ENCODE measurements at regions not wholly inside any gene's neighbourhood (a gene's known extent, or its start where the extent isn't known, plus 50 kb on each side); places are given as distances from the start of the nearest gene placed in this dataset.

DNA sequence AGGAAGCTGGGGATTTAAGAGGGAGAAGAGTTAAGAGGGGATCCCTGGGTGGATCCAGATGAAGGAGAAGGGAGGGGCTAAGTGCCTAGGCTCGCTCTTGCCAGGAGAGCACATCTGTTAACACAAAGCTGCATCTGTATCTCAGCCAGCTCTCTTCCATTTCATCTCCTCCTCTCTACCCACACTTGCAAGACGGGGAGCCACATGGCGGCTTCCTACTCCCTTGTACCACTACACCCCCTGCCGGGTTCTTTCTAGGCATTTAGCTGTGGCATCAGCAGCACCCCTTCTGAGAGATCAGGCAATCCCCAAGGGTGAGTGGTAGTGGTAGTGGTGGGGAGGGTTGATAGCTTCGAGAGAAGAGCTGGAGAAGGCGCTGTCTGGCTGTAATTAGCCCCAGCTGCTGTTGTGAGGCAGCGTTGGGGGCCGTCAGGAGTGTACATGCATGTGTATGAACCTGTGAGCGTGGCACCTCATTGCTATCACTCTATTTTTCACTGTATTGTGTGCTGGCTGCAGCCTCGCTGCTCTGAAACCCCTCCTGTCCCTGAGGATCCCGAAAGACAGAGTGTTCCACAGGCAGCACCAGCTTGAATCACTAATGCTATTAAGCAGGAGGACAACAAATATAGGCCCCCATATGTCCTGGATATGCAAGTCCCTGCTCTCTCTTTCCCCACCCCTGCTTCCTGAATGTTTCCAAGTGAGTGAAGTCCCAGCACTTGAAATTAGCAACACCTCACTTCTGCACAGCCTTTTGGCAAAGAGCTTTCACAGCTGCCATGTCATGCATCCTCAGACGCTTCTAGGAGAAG, 73.7 kb downstream of the RTL9 start:
- no peak overlapping the region for H3K27ac ChIP-seq
- TF ChIP-seq, protein P1, sequence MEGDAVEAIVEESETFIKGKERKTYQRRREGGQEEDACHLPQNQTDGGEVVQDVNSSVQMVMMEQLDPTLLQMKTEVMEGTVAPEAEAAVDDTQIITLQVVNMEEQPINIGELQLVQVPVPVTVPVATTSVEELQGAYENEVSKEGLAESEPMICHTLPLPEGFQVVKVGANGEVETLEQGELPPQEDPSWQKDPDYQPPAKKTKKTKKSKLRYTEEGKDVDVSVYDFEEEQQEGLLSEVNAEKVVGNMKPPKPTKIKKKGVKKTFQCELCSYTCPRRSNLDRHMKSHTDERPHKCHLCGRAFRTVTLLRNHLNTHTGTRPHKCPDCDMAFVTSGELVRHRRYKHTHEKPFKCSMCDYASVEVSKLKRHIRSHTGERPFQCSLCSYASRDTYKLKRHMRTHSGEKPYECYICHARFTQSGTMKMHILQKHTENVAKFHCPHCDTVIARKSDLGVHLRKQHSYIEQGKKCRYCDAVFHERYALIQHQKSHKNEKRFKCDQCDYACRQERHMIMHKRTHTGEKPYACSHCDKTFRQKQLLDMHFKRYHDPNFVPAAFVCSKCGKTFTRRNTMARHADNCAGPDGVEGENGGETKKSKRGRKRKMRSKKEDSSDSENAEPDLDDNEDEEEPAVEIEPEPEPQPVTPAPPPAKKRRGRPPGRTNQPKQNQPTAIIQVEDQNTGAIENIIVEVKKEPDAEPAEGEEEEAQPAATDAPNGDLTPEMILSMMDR (conservative IDR thresholded peaks at IDR 0.05), result no peak

DNA sequence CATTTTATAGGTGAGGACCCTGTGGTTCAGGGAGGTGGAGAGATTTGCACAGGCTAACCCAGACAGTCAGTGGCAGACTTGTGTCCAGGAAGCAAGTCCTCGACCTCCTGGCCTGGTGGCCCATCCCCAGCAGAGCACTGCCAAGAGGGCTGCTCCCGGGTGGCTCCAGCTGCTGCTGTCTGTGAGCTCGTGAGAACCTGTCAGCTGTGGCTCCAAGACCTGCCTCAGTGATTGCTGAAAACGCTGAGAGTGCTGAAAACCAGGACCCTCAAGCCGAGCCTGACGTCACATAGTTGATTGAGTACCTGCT, 74.2 kb downstream of the RTL9 start:
- H3K27ac ChIP-seq, result no peak overlapping the region
- TF ChIP-seq, protein P1 (conservative IDR thresholded peaks at IDR 0.05), result no peak

DNA sequence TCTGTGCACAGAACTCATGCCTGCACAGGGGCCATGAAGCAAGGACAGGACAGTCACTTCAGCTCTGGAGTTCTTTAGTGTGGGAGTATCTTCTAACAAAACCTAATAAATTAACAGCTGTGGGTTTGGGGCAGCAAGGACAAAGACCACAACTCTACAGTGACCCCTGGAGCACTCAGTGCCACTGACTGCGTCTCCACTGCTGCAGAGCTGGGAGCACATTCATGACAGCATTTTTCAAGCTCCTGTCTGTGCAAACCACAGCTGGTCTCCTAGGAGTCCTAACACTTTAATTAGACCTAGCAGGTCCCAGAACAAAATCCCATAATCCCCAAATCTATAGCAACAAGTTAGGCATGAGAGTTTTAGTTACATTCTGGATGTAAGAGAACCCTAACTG, 76.5 kb downstream of the RTL9 start:
- TF ChIP-seq, protein P1 (conservative IDR thresholded peaks at IDR 0.05), result no peak
- no peak overlapping the region for H3K27ac ChIP-seq

DNA sequence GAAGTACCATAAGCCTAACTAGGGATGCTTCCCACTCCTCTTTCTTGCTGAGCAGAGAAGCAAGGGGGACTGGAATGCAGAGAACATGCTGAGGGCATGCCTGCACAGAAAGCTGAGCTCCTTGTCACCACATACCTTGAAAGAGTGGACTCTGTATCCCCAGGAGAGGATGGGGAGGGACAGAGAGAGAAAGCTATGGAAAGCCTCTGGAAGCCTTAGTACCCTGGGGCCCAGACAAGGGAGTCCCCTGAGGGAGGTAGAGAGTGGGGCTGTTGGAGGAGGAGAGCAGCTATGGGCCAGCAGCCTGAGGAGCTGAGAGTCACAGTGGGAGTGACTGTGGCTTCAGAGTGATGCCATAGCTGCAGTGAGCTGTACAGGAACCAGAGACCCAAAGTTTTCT, 77.9 kb downstream of the RTL9 start:
- TF ChIP-seq, protein P1 (conservative IDR thresholded peaks at IDR 0.05), result no peak
- H3K27ac ChIP-seq, result no peak overlapping the region

DNA sequence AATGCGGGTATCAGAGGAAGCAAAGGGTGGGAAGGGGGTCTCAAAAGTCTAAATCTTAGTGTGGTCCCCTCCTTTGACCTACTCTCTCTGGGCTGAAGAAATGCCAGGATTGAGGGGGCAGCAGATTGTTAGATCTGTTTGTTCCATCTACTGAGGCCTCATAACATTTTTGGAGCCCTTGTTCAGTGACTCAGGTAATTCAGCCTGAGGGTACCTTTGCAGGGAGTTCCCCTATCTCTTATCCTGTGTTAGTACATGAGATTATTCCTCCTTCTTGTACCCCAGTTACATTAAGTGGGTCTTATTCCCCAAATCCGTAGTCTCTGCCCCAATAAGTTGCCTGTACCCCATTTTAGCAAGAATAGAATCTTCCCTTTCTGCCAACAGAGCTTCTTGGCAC, 79.0 kb downstream of the RTL9 start:
- TF ChIP-seq, protein P1 (conservative IDR thresholded peaks at IDR 0.05), result no peak
- H3K27ac ChIP-seq, result no peak overlapping the region

DNA sequence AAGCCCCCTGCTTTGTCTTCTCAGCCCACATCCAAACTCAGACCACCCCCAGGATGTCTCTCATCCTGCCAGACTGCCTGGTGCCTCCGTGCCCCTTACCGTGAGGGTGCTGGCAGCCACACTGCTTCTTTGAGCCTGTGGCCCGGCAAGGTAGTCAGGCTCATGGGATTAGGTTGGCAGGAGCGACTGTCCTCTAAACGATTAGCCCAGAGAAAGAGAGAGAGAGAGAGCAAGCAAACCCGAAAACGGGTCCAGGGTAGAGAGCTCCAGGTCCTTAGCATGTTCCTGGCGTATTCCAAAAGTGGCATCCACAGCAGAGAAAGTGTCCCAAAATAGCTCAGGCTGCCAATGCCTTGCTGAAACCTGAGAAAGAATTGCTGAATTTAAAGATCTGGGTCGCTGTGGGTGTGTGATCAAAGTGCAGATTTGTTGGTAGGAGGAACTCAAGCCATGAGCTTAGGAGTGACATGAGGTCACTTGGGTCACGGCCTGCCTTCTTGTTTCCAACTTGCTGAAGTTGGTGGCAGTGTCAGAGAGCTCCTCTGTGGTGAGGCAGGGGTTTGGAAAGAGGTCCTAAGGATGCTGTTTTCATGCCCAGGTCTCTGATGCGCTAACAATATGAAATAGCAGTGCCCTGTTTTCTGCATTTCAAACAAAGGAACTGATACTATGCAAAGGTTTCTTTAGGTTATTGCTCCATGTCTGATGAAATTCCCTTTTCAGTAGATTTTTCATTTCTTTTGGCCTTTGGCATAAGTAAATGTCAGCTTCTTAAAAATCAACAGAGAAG, 81.6 kb downstream of the RTL9 start:
- H3K27ac ChIP-seq, result no peak overlapping the region
- TF ChIP-seq, protein P1 (conservative IDR thresholded peaks at IDR 0.05), result no peak

DNA sequence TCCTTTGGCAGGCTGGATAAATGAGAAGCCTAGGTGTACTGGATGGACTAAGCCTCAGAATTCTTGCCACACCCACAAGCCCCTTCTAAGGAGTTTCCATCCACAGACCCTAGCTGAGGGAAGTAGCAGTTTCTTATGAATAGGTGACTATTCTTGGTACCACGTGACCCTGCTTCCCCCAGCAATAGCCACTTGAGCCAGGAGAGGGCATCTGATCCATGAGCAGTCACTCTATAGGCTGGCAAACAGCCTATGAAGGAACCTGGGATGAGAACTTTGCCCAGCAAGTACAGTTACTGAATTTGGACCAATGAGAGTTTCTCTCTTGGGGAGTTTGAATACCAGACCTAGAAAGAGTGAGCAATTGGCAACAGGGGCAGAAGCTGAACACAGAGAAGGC, 84.0 kb downstream of the RTL9 start:
- TF ChIP-seq, protein P1 (conservative IDR thresholded peaks at IDR 0.05), result no peak
- no peak overlapping the region for H3K27ac ChIP-seq
